ENCODE measurements at regions not wholly inside any gene's neighbourhood (a gene's known extent, or its start where the extent isn't known, plus 50 kb on each side); places are given as distances from the start of the nearest gene placed in this dataset.

DNA sequence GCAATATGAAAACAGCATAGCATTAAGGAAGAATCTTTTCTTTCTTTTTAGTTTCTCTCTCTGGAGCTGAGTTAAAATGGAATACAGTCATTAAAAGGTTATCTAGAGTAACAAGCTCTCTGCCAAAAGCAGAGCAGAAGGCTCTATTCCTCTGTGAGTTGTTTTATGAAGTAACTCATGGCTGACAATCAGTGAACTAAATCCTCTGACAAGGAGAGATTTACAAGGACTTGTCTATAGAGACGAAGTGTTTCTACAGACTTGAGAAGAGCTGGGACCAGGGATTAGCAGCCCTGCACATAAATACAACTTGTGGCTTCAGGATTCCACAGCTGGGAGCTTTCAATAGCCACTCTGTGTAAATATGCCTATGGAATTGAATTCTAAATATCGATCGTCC lies 192.5 kb upstream of the RAG2 start:
- POLR2A ChIA-PET: no interaction called here
- TF ChIP-seq, protein P1, sequence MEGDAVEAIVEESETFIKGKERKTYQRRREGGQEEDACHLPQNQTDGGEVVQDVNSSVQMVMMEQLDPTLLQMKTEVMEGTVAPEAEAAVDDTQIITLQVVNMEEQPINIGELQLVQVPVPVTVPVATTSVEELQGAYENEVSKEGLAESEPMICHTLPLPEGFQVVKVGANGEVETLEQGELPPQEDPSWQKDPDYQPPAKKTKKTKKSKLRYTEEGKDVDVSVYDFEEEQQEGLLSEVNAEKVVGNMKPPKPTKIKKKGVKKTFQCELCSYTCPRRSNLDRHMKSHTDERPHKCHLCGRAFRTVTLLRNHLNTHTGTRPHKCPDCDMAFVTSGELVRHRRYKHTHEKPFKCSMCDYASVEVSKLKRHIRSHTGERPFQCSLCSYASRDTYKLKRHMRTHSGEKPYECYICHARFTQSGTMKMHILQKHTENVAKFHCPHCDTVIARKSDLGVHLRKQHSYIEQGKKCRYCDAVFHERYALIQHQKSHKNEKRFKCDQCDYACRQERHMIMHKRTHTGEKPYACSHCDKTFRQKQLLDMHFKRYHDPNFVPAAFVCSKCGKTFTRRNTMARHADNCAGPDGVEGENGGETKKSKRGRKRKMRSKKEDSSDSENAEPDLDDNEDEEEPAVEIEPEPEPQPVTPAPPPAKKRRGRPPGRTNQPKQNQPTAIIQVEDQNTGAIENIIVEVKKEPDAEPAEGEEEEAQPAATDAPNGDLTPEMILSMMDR (IDR thresholded peaks at IDR 0.05): no peak
- Mint-ChIP-seq H3K9me3 (no peaks in the 10 kb centered on the region), H3K4me3 (no peak overlapping the region), H3K27ac (no peak overlapping the region), H3K4me1 (ENCODE audit: low read depth) (no peaks in the 10 kb centered on the region), H3K27me3 (peaks cover 13% of the 10 kb centered on the region), H3K36me3 (ENCODE audit: low read depth) (no peaks in the 10 kb centered on the region)
- CTCF ChIA-PET: interaction anchor here (0.7 kb wide), 1 partner anchor 9 kb away, joined by 3 read pairs; no protein-coding TSS in a partner anchor
- no peak for DNase-seq
- intact Hi-C loops (cut with micrococcal nuclease): no loop called here
- ATAC-seq: no peak

DNA sequence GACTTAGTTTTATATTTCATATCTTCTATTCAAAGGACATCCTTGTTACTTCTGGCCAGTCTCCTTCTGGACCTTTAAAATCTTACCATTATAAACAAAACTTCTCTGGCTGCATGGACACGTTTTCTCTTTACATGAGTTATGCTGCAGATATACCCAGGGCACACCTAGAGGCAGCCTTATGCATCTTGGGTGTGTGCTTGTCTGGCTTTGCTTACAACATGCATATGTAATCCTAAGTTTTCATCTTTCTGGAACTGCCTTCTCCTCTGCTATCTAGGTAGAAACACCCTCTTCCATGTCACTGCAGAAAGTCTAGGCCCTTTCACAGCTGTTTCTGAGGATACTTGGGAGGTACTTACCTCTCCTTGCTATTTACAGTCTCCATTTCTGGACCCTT lies 185.8 kb upstream of the RAG2 start:
- Mint-ChIP-seq H3K4me3 (no peak overlapping the region), H3K27ac (no peak overlapping the region), H3K9me3 (no peaks in the 10 kb centered on the region), H3K36me3 (ENCODE audit: low read depth) (no peaks in the 10 kb centered on the region), H3K4me1 (ENCODE audit: low read depth) (no peaks in the 10 kb centered on the region), H3K27me3 (peaks cover 9% of the 10 kb centered on the region)
- TF ChIP-seq, protein P1 (IDR thresholded peaks at IDR 0.05): no peak
- ChIA-PET POLR2A (no interaction called here), CTCF (no interaction called here)
- ATAC-seq: no peak
- DNase-seq: no peak
- intact Hi-C loops (cut with micrococcal nuclease): no loop called here

- Mint-ChIP-seq H3K4me1 (ENCODE audit: low read depth) (no peaks in the 10 kb centered on the region), H3K36me3 (ENCODE audit: low read depth) (no peaks in the 10 kb centered on the region), H3K4me3 (no peak overlapping the region), H3K27me3 (peaks cover 5% of the 10 kb centered on the region), H3K9me3 (no peaks in the 10 kb centered on the region), H3K27ac (no peak overlapping the region)
- intact Hi-C loops (cut with micrococcal nuclease): no loop called here
- DNase-seq: no peak
- TF ChIP-seq, protein P1 (IDR thresholded peaks at IDR 0.05): no peak
- ChIA-PET POLR2A (no interaction called here), CTCF (interaction anchor here (2.1 kb wide), 1 partner anchor 33 kb away, joined by 9 read pairs; no protein-coding TSS in a partner anchor)
- no peak for ATAC-seq
Observed at GRCh38 chr11:36779791-36780190, 181.8 kb upstream of the RAG2 start.

DNA sequence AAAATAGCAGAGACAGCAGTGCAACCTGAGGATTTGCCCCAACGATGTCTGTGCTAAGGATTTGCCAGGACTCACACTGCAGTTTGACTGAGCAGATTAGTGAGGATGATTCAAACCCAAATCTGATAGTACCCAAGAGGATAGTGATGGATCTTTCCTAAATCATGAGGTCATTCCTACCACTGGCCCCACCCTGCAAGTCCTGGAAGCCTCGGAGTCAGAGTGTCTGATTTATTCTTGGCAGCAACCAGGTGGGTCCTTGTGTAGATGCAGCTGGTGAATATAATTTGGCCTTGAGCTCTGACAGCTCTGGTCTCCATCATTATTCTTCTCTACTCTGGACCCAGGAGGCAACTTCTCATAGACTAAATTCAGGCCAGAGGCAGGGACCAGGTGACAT lies 179.3 kb upstream of the RAG2 start:
- no peaks in the 10 kb centered on the region for H3K36me3 Mint-ChIP-seq (ENCODE audit: low read depth)
- TF ChIP-seq, protein P1 (IDR thresholded peaks at IDR 0.05): no peak
- no peak overlapping the region for H3K4me3 Mint-ChIP-seq
- CTCF ChIA-PET: no interaction called here
- intact Hi-C loops (cut with micrococcal nuclease): no loop called here
- H3K4me1 Mint-ChIP-seq (ENCODE audit: low read depth): no peaks in the 10 kb centered on the region
- no peak overlapping the region for H3K27ac Mint-ChIP-seq
- ATAC-seq (no peak), DNase-seq (no peak)
- H3K9me3 Mint-ChIP-seq: no peaks in the 10 kb centered on the region
- H3K27me3 Mint-ChIP-seq: peaks cover 5% of the 10 kb centered on the region
- POLR2A ChIA-PET: no interaction called here

DNA sequence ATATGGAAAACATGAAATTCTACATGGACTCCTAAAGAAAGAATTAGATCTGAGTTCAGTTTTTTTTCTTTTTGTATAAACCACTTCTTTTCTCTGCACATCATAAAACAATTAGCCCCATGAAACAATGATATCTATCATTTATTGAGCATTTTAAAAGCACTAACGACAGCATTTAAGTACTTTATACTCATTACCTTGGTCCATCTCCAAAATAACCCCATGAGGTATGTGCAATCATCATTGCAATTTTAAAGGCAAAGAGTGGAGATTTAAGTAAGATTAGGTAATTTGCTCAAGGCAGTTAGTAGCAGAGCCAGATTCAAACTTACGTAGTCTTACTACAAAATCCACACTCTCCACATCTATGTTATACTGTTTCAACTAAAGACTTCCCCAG lies 177.7 kb upstream of the RAG2 start:
- ChIA-PET POLR2A (interaction anchor here (0.6 kb wide), 1 partner anchor 67 kb away, joined by 4 read pairs; no protein-coding TSS in a partner anchor), CTCF (no interaction called here)
- Mint-ChIP-seq H3K4me1 (ENCODE audit: low read depth) (no peaks in the 10 kb centered on the region), H3K9me3 (no peaks in the 10 kb centered on the region), H3K27me3 (peaks cover 1% of the 10 kb centered on the region), H3K27ac (no peak overlapping the region), H3K36me3 (ENCODE audit: low read depth) (no peaks in the 10 kb centered on the region), H3K4me3 (no peak overlapping the region)
- no peak for DNase-seq
- ATAC-seq: no peak
- intact Hi-C loops (cut with micrococcal nuclease): no loop called here
- TF ChIP-seq, protein P1 (IDR thresholded peaks at IDR 0.05): no peak

Data from activated CD8-positive, alpha-beta T cell treated with anti-CD3 and anti-CD28 coated beads for 36 hours (primary cell).